GM19099 (cell line): ENCODE measurements at regions not wholly inside any gene's neighbourhood (a gene's known extent, or its start where the extent isn't known, plus 50 kb on each side); places are given as distances from the start of the nearest gene placed in this dataset.

ENCODE experiments used
- POLR2A ChIP-seq: IDR thresholded peaks from 3 replicates; pipeline ENCODE4 v1.6.1; 2011; ENCODE audit warnings: low read depth; ENCODE audit not compliant: insufficient read length; ENCODE audit errors: extremely low read depth

DNA sequence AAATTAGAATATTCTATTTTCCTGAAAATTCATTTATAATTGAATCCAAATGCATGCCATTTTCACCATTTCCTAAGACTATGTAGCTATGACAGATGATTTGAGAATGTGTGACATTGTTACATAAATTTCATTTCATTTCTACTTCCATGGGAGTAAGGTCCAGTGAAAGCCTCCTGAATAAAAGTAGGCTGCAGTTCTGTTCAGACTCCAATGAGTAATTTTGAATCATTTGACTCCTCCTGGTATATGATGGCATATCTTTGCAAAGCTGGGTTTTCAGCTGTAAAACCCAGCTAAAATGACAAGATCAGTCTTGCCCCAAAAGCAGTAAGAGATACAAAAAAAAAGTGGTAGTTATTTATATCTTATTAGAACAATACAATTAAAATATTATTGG lies 101.0 kb upstream of the DNAJC10 start:
- TF ChIP-seq POLR2A = no peak

DNA sequence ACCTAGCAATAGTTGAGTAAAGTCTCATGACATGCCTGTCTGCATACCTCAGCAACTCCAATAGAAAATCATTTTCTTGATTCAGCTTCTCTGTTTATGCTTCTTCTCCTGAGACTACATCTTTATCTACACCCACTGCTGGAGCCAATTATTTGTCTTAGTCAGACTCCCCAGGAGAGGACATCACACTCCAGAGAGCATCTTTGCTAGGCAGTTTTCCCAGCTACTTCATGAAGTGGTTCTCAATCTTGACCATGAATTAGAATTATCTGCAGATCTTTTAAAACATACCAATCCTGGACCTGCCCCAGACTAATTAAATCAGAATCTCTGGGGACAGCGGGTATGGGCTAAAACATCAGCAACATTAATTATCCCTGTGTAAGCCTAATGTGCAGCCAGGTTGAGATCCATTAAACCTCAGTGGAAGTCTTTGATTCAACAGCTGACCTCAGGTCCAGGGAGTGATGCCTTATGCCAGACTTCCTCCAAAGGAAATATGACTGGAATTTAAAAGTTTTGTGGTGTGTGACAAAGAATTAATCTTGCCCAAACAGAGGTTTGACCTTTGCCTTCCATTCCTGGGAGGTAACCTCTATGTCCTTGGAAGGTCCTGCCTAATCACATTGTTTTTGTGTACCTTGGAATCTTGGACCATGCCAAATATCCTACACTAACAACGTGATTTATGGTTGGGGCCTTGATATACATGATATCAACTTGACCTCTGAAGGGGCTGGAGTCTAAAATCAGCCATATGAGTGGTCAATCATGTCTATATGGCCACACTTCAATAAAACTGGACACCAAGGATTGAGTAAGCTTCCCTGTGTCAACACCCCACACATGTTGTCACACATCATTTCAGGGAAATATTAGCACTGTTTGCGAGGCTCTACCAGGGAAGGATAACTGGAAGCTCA lies 99.3 kb upstream of the DNAJC10 start:
- TF ChIP-seq POLR2A = no peak

DNA sequence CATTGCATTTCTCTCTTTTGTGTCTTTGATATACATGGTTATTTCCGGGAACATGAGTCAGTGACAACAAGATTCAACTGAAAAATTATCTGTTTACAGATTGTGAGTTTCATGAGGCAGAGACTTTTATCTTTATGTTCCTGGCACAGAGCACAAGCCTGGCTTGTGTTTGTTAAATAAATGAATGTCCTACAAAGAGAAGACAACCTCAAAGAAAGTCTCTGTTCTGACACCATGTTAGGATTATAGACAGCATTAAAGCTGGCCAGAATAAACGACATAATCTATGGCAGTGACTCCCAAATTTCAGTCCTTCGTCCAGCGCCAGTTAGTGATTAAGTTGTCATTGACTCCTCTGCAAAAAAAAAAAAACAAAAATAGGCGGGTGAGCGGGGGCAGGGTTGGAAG lies 97.4 kb upstream of the DNAJC10 start:
- no peak for TF ChIP-seq POLR2A

DNA sequence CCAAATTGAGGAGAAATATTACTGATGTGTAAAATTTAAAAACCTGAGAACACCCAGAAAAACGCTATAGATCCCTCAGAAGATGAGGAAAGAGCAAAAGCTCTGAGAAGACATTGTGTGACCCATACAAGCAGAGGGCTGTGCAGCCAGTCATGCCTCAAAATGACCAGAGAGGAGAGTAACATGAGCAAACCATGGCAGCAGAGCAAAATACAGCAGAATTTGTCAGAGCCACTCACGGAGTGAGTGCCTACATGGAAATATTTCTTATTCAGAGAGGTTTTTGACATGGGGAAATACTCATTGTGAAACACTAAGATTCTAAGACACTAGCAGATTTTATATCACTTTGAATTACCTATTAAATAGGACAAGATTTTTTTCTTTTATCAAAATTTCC lies 96.8 kb upstream of the DNAJC10 start:
- no peak for TF ChIP-seq POLR2A

DNA sequence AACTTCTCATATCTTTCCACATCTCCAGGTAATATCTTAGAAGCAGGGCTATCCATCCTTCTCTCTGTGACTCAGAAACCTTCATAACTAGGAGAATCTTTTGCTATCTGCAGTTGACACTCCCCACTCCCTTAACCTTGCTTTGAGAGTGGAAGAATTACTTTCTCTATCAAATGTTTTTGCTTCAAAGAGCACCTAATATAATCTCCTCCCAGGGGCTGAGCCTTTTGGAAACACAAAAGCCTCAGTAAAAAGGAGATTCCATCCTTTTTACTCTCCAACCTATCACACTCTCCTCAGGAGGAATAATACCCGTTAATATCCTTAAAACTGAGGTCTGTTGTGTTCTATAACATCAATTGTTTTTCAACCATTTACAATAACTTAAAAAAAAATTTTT lies 94.9 kb upstream of the DNAJC10 start:
- TF ChIP-seq POLR2A = no peak

DNA sequence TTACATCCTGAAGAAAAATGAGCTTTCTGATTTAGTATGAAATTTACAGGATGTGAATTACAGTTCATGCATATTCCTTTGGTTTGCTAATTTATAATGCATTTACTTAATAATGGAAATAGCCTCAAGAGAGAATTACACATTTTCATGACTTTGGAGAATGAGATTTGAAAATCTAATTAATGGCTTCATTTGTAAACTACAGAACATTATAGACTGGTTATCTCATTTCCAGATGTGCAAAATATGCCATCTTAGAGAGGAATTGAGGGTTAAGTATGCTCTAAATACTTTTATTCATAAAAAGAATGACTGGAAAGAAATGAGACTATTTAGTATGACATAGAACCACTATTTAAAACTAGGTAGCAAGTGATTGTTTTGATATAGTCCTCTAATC lies 94.2 kb upstream of the DNAJC10 start:
- no peak for TF ChIP-seq POLR2A

DNA sequence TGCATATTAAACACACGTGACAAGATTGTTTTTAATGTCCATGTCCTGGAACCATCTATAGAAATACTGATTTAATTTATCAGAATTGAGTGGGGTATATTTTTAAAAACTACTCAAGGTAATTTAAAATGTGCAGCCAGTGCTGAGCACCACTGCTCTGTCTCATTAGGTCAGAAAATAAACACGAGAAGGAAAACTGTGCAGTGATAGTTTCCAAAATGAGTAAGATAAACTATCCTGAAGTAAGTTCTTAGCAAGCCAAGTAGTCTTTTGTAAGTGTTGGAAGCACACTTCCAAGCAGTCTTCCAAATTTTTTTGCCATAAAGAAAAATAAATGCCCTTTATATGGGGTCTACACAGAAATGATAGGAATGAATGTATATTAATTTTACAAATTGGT lies 93.8 kb upstream of the DNAJC10 start:
- TF ChIP-seq POLR2A = no peak

DNA sequence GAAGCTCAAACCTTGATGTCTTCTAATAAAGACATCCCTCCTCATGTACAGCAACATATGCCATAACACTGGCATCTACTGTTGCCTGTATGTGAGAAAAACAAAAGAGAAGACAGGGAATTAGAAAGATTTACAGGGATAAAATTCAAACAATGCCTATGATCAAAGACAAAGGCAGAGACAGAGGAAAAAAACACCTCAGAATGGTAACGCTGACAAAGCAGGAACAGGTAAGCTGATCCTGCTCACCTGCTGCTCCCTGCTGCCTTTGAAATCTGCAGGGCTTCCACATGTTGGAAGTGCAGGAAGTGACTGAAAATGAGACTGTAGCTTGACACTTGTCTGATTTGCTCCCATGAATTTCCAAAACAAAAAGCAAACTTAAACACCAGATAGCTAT lies 90.2 kb upstream of the DNAJC10 start:
- TF ChIP-seq POLR2A = no peak

DNA sequence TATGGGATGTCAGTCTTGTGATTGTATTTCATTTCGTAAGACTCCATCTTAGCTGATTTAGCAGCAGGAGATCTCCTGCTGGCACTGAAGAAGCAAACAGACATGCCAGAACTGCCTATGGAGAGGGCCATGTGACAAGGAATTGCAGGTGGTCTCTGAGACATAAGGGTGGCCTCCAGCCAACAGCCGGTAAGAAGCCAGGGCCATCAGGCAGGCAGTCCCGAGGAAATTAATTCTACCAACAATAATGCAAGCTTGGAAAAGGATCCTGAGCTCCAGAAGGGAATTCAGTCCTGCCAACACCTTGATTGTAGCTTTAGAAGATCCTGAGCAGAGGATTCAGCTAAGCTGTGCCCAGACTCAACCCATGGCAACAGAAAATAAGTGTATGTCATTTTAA lies 87.1 kb upstream of the DNAJC10 start:
- no peak for TF ChIP-seq POLR2A

DNA sequence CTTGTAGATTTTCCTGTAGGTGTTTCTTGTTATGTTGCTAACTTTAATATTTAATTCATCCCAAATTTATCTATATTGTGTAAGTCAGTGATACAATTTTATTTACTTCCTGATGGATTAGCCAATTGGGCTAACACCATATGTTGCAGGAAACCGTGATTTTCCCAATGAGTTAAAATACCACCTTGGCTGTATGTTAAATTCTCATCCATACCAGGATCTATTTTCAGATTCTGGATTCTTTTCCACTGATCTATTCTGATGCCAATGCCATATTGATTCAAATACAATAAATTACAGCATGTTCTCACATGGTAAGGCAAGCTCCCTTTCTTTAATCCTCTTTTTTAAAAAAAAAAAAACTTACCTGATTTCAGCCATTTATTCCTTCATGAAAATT lies 85.8 kb upstream of the DNAJC10 start:
- no peak for TF ChIP-seq POLR2A

DNA sequence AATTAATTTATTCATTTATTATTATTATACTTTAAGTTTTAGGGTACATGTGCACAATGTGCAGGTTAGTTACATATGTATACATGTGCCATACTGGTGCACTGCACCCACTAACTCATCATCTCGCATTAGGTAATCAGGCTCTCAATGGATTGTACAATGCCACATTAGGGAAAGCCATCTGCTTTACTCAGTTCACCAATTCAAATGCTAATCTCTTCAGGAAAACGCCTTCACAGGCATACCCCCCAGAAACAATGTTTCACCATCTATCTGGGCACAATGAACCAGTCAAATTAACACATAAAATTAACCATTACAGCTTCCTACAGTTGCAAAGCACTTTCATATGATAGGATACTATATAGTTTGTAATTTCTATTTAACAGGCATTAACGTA lies 84.8 kb upstream of the DNAJC10 start:
- no peak for TF ChIP-seq POLR2A

DNA sequence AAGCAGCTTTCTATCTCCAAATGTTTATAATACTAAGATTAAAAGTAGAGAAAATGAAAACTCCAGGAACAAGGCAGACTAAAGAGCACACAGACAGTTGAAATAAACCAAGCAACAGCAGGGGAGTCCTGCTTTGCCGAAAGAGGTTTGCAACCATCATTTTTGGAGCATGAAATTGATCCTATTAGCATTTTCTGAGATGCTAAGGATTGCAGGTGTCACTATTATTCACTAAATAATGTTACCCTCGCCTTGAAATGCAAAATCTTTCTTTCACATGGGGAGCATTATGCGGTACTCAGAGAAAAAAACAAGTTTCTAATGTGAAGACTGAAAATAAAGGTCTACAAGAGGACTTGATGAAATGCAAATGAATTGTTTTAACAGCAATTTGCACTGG lies 81.7 kb upstream of the DNAJC10 start:
- TF ChIP-seq POLR2A = no peak

DNA sequence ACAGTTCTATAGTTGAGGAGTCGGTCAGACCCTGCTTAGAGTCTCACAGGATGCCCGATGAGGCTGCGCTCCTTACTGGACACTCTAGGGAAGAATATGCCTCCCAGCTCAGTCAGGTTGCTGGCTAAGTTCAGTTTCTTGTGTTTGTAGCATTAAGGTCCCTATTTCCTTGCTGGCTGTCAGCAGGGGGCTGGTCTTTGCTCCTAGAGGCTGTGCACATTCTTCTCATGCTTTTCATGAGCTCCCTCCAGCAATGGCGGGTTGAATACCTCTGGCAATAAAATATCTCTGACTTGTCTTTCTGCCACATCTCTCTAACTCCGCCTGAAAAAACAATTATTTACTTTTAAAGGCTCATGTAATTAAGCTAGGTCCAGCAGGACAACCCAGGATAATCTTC lies 79.4 kb upstream of the DNAJC10 start:
- no peak for TF ChIP-seq POLR2A

DNA sequence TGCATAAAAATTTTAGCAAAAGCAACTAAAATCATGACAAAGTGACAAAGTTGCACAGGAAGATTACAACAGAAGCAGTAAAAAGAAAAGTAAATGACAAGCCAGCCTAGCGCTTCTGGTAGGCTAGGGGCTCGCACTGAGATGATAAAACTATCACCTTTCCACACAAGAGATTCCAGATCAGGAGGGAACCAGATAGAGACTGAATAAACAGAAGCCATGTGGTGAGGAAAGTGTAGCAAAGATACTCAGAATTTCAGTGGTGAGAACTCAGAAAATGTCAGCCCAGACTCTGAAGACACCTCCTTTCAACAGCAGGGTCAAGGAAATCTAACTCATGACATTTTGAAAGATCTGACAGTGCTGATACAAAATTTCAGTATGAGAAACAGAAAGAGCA lies 77.4 kb upstream of the DNAJC10 start:
- TF ChIP-seq POLR2A = no peak

DNA sequence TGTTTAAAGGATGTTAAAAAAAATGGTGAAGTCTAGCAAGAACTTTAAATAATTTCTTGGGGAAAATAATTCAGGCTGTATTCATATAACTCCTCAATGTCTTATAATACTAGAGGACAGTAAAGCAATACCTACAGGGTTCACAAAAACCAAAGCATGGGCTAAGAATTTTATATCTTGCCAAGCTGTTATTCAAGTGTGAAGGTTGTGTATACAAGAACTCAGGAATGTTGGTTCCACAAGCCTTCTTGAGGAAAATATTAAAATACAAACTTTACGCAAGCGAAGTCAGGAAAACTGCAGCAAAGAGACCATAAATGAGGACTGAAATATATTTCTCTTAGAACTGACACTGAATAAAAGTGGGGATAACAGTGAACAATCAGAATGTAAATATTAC lies 76.1 kb upstream of the DNAJC10 start:
- no peak for TF ChIP-seq POLR2A

DNA sequence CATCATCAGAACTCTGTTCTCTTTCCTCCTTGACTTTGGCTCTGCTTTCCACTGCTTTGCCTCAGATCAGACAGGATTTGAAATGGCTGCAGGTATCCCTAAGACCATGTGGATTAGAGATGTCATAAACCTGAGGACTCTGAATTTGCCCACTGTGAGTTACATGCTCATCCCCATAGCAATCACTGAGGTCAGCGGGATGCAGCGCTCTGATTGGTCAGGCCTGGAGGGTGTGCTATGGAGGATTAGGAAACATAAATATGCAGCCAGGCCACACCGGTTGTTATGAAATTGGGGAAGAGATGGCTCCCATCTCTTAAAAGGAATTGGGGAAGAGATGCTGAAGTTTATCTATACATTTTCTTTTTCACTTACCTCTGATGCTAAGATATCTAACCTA lies 73.7 kb upstream of the DNAJC10 start:
- no peak for TF ChIP-seq POLR2A
